Astrocyte (in vitro differentiated cells and primary cell): ENCODE measurements at regions not wholly inside any gene's neighbourhood (a gene's known extent, or its start where the extent isn't known, plus 50 kb on each side); places are given as distances from the start of the nearest gene placed in this dataset.
"Not testable (repeated sequence)": the region's sequence is repeated elsewhere in the genome, so short reads cannot be mapped to it uniquely, and the experiment has no call there.

Experiments
- CTCF ChIP-seq: IDR thresholded peaks from 2 replicates; pipeline ENCODE4 v1.5.1; 2011; ENCODE audit warnings: low read depth, mild to moderate bottlenecking, inconsistent platforms, low read length, moderate library complexity; ENCODE audit not compliant: insufficient read depth
- EZH2 ChIP-seq: IDR thresholded peaks from 2 replicates; pipeline ENCODE4 v1.6.1; 2012; ENCODE audit warnings: mild to moderate bottlenecking, low read length, inconsistent platforms; ENCODE audit not compliant: insufficient read depth

GRCh38 chr13:43969919-43970318, 90.2 kb downstream of the LACC1 start:
- not testable (repeated sequence) for TF ChIP-seq CTCF, EZH2
